HCEC 1CT (cell line): ENCODE measurements at regions not wholly inside any gene's neighbourhood (a gene's known extent, or its start where the extent isn't known, plus 50 kb on each side); places are given as distances from the start of the nearest gene placed in this dataset.
A peak's percentile ranks its signal among the peaks of the same experiment; 100 is the strongest.

Experiments
- DNase-seq: peaks from one replicate; pipeline ENCODE4 v3.0.0-alpha.2; 2017

DNA sequence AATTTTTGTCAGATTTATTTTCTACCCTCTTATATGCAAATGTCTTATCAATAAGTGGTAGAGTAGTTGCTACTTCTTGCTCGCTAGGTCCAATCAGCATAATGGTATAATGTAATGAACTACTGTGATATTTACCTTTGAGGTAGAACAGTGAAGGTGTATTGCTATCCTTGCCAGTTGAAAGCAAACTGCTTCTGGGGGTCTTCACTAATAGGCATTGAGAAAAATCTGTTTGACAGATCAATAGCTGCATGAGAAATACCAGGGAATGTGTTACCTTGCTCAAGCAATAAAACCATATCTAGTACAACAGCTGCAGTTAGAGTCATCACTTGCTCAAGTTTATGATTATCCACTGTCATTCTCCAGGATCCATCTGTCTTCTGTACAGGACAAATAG, 50.1 kb upstream of the EFEMP1 start:
- no peak for DNase-seq

DNA sequence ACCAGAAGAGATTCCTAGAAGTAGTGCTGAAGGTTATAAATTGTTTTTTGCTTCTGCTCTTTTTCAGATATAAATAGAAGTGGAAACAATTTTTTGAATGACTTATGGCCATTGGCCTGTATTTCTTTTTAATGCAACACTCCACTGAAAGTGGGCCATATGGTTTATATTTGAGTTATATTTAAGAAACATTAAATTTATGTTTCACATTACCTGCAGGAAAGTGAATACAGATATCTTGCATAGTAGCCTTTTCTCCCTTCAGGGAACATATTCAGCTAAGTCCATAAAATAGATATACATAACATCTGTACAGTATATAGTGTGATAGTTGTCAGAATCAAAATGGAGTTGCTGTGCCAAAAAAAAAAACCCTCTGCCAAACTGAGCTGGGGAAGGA, 53.1 kb upstream of the EFEMP1 start:
- no peak for DNase-seq

DNA sequence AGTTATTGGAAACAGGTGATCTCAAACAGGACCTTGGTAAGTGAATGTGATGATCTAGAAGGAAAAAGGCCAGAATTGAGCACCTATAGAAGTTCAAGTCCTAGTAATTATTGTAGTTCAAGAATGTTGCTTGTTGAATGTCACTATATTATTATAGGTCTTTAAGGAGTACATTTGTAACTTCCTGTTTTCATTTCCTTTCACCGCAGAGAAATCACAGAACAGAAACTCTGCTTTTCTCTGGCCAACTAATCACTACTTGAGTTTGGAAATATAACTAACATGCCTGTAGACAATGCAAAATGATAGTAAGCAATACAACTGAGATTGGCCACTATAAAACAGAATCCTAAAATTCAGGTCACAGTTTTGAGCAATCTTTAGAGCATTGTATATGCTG, 61.8 kb upstream of the EFEMP1 start:
- DNase-seq = no peak

DNA sequence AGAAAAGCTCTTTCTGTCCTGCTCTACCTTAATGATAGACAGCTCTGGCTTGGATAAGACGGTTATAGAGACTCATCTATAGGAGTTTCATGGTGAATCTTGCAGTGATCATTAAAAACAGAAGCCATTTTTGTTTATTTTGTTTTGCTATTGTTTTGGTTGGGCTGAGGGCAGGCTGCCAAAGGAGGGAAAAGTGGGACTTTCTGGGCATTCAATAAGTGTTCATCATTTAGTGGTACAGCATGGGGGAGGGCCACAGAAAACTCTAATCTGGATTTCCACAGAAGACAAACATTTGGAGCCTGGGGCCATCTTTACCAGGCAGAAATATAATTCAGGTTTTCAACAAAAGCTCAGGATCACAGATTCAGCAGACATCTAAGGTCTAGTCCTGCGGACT, 62.4 kb upstream of the EFEMP1 start:
- DNase-seq = no peak

DNA sequence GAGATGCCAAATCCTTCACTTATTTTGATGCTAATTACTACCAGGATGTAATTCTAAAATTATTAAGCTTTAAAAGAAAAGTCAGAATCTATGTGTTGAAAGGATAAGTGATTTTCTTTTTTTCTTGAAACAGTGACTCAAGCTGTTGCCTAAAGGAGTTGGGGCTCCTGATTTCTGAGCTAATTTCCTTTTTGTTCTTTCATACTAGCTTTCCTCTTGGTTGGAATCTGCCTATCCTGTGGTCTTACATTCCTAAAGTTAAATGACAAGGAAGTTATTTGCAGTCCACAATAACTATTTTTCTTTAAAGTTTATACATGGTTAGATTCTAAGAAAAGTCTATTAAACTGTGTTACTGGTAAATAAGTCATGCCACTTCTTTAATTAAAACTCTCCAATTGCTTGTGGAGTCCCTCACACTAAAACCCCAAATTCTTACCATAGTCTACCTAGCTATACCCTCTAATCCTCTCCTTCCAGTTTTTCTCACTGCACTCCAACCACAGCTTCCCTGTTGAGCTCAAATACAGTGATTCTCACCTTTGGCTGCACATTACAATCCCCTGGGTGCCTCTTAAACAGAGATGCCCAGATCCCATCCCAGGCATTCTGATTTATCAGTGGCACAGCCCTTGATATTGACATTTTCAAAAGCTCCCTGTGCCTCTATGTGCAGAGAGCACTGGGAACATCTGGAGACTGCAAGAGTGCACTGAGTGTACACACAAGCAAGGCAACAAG, 63.3 kb upstream of the EFEMP1 start:
- no peak for DNase-seq

DNA sequence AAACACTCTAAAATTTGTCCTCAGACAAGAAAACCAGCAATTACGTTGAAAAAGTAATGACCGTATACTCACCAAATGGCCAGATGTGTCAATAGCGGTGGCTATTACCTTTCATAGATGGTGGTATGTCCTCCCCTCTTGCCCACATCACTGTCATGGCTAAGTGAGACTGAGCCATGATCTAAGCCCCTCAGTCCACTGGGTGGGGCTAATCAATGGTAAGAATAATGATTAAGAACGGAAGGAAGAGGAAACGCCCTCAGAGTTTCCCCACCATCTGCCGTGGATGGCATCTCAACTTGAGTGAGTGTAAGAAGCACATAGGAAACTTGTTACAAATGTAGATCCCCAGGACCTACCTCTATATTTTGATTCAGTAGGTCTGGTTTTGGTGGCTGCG, 65.8 kb upstream of the EFEMP1 start:
- DNase-seq = no peak

DNA sequence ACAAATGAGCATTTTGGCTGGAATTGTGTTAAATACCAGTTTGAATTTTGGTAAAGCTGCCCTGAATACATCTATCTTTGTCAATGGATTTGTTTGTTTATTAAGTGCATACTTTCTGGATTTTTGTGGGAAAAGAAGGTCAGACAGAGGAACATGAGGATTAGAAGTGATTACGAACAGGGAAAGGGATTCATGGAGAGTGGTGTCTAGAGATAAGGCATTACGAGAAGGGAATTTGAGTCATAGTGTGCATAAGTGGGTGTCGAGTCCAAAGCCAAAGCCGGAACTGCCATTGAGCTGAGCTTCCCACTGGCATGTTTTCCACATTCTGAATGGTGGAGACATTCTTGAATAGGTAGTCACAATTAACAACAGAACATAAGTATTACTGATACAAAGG, 68.9 kb upstream of the EFEMP1 start:
- peak; percentile 100 for DNase-seq

DNA sequence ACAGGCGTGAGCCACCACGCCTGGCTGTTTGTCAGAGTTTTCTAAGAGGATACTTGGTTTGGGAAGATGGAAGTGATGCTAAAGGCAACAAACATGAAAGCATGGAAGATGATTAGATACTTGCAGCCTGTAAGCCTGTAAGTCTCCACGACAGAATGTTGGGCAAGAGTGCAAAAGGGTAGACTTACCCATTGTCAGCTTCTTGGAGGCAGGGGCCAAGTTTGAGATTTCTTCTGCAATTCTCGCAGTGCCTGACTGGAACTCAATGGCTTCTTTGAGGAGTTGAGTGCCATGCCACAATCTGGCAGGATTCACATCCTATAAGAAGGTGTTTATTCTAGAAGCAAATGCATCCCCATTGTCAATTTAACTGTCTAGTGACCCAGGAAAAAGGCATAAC, 70.1 kb upstream of the EFEMP1 start:
- no peak for DNase-seq

DNA sequence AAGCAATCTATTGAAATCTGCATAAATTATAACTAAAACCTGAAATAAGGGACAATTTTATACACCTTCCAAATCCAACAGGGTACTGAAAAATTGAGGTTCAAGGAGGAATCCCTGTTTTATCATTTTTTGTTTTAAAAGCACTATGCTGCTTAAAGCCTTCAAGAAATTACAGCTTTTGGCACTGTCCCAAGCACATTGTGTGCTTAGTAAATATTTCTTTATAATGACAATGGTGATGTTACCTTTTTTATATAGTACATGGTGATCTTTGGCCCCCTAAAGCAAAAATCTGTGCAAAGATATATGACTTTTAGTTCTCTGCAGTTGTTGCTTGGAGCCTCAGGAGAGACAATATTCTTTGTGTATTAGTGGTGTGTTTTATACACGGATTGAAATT, 71.6 kb upstream of the EFEMP1 start:
- no peak for DNase-seq

DNA sequence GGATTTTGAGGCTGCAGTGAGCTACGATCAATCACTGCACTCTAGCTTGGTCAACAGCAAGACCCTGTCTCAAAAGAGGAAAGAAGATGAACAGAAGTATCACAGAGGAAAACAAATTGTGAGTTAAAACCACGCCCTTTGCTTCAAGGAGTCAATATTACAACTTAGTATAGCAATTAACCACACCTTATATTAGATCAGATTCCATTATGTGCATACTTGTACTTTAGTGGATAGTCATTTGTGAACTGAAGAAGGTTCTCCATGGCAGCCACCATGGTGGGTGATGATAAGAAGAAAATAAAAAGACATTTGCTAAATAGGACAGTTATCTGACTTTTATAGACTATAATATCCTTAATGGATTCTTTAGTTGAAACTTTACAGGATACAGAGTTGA, 72.3 kb upstream of the EFEMP1 start:
- DNase-seq = no peak

DNA sequence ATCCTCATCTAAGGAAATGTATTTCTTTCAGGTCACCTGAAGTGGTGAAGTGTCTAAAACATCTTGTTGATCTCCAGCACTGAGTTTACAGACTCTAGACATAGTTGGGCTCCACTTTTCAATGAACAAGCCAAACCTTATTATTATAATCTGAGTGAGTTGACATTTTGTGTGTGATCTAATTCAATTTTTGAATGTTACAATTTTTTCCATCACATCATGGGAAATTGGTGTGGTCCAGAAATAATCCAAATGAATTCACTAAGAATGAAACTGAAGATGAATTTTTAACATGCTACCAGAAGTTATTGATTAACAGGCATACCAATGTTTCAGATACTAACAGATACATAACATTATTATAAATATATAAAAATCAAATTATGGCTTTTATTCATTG, 75.6 kb upstream of the EFEMP1 start:
- no peak for DNase-seq

DNA sequence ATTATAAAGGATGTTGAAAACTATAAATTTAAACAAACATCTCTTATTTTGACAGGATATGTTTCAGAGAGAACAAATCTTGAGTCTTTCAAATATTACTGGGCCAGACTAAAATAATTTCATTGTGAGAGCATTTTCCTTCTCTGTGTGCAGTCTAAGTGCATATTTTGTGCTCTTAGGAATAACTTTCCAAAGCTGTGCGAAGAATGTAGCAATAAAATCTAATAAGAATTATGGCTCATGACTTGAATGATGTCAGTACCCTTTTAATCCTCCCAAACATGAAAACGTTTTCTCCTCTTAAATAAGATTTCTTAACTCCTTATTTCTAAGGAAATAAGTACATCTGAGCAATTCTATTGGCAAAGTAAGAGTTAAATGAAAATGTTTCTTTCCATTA, 76.2 kb upstream of the EFEMP1 start:
- DNase-seq = no peak

DNA sequence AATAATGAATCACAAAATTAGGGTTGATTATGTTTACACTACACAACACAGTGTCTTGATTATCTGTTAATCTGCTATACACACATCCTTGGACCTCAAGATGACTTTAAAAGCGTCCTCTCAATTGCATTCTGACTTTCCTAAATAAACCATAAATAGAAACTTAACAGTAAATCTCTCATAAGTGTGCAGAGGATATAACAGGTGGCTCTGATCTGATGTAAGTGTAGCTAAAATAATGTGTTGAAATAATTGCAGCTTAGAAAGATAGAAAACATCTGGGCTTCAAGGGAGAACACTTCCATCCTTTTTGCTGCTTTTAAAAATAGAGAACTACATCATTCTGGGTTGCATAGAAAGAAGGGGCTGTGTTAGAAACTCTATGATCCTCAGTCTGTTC, 78.4 kb upstream of the EFEMP1 start:
- DNase-seq = peak; percentile 40

DNA sequence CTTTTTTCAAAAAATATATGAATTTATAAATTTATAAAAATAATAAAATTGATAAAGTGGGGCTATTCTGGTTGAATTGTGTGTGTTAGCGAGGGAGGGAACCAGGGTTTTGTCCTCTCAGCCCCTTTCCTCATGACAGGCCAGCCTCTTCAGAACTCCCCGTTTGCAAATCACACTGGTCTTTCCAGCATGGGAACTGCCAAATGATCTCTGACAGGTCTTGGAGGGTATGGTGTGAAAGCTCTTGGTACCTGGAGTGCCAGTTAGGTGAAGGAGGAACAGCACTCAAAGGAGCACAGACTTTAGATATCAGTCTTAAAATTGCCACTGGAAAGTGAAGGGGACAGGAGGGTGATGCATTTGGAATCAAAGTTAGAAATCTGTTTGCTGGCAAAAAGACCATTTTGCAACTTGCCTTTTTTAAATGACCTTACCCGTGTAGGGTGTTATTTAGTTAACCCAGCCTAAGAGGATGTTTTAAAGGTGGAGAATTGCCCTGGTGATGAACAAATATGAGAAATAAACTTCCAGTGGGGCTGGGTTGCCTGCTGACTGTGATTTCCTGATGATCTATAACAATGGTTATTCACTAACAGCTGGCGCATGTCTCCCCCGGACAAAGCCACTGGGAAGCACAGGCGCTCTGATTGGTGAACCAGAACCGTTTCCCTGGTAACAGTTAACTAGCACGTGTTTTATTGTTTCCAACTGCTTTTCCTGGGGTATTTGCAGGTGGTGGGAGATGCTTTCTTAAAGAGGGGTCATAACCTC, 85.3 kb upstream of the EFEMP1 start:
- peak; percentile 88 for DNase-seq

DNA sequence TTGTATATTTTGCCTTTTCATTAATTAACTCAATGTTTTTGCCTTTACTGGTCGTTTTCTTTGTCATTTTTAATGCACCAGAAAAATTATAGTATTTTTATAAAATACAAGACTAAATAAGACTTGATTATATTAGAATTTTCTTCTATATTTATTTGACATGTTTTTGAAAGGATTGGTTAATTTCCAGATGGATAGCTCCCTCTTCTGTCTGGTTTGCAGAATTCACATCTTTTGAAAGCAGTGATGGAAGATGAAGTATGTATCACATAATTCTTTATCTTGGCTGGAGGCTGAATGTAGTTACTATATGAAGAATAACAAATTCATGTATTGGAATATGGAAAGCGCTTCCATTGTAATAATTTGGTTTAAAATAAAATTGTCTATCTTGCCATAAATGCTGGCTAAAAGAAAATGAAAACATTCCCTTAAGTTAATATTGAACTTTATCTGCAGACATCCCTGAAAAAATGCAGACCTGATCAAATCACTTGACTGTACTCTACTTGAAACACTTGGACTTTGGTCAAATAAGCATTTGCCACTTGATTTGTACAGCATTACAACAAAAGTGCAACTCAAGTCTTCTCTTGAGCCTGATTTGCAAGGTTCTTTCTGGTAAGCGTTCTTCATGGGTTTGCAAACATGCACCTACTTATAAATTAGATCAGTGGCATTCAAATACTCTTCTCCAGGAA, 86.3 kb upstream of the EFEMP1 start:
- DNase-seq = peak; percentile 61

DNA sequence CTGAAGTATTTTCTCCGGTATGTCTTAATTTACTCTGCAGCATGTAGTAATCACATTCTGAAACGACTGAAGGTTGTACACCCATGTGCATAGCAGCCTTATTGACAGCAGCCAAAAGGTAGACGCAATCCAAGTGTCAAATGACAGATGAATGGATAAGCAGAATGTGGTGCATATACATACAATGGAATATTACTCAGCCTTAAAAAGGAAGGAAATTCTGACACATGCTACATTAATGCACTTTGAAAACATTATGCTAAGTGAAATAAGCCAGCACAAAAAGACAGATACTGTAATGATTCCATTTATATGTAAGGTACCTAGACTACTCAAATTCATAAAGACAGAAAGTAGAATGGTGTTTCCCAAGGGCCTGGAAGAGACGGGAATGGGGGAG, 88.0 kb upstream of the EFEMP1 start:
- no peak for DNase-seq

DNA sequence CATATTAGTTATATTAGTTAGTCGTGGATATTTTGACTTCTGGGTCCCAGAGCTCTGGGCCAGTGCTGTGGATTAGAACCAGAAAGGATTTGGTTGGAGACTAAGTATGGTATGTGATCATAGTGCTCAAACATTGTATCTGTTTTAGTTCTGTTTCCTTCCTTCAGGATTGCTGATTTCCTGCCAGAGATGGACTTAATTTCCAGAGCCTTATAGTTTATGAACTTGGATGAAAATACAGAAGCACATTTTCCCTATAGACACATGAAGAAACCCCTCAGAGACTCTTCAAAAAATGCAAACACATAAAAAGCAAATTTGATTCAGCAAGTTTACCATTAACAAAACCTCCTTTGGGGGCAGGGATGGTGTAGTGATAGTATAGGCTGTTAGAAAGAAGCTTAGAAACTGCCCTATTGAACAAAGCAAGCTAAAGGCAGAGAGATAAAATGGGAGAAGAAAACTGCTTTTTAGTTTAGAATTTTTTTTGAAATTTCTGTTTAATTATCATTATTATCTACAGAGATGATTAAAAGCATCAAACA, 88.7 kb upstream of the EFEMP1 start:
- no peak for DNase-seq

DNA sequence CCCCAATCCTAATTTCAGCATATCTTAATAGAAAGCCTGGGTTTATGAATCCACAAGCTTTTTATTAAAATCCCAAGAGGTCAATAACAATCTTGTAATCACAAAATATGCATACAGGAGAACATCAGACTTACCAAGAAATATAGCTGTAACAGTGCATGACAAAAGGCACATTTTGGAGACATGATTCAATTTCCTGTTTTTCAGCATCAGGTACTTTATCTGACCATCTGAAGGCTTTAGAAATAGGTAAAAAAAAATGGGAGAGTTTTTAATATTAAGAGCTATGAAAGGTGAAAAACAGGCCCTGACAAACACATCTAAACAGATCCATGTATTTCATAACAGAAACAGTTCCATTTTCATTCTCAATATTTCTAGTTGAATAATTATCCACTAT, 89.9 kb upstream of the EFEMP1 start:
- DNase-seq = no peak

DNA sequence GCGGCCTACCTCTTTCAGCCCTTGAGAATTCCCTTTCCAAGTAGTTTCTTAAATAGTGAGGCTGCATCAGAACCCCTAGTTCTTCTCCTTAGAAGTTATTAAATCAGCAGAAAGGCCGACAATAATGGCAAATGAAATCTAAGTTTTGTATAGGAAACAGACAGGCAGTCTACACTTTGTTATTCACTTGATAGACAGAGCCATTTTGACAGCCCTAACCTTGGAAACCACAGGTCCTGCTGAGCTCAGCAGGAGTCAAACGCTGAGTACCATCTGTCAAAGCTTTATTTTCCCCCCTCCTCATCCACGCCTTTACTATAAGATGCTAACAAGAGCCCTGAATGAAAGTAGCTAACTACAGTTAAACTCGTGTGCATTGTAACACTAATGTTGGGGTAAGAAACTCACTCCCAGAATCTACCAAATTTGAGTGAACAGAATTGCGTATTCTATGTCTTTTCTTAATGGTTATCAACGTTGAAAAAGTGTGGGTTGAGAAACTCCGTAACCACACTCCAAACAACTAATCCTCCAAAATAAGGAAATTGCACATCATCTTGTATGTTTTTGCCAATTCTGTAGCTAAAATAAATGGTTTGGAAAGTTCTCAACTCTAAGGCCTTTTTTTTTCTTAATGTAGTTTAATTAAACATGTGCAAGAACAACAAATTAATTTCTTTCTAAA, 90.6 kb upstream of the EFEMP1 start:
- DNase-seq = no peak

DNA sequence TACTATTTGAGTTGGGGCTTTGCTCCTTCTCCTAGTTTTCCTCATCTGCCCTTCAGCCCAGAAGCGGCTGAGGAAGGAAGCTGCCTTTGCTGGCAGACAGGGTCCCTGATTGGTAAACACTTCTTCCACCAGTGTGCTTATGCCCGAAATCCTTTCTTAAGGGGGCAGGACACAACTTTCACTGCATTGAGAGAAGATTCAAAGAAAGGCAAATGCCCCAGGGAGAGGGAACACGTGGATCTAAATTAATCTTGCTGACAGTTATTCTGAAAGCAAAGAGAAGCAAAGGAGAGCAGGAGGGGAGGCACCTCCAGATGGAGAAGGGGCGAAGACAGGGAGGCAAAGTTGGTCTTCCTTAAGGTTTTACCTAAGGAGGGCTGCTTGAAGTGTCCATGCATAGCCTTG, 92.1 kb upstream of the EFEMP1 start:
- DNase-seq = no peak

DNA sequence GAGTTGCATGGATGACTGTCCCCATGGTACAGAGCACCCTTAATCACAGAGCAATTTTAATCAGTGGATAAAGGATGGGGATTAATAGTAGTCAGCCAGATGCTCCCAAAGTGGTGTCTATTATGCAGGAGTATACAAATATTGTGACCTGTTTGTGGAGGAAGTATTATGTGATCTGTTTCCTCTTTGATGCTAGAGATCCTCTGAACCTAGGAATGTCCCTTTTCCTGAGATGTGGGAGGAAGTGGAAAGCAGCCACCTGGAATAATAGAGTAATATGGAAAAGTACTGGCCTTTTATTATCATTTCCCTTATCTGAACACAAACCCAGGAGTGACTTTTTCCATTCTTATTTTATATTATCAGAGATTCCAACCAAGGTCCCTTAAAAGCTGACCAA, 94.2 kb upstream of the EFEMP1 start:
- DNase-seq = no peak

DNA sequence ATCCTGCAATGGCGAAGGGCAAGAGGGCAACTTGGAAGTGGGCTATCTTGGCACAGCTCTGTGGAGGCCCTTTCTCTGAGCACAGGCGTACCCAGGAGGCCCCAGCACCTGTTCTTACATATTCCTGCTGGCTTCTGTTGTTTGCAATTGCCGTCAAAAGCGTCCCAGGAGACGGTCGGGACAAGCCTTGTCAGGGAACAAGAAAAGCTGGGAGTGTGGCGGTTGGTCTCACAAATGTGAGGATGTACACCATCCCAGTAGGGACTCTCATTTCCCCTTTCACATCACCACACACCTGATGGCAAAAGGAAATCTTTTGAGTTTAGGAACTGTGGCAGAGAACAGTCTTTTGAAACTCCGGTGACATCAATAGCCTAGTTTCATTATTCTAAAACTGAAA, 94.7 kb upstream of the EFEMP1 start:
- no peak for DNase-seq

DNA sequence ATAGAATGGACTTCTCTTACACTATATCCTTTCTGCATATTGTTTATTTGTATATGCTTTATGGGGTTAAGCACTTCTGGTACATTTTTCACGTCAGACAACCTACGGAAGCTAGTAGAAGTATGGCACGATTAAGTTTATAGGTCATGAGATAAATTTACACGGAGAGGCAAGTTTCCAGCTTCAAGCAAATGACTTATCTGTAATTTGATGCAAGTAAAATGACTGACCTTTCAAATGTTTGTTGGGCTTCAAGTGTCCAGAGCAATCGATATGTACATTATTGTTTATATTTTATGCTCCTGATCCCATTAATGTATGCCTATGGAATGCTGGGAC, 97.5 kb upstream of the EFEMP1 start:
- no peak for DNase-seq
